Panc1 (cell line): ENCODE measurements at regions not wholly inside any gene's neighbourhood (a gene's known extent, or its start where the extent isn't known, plus 50 kb on each side); places are given as distances from the start of the nearest gene placed in this dataset.

ENCODE experiments used
- ATAC-seq: fragments of 200-7000 bp; cut with Tn5 transposase; 2 replicates; pipeline ENCODE4 v1.9.1; 2020; ENCODE audit warnings: mild to moderate bottlenecking, moderate library complexity
- BruUV-seq: library from RNA; stranded (reverse); fragments of 400-500 nt; replicated peaks from 2 replicates; lab custom pipeline; 2021; lab: Mats Ljungman, UMichigan
- CTCF ChIA-PET: fragments of 300-600 bp; sonication (Branson Sonifier 250); formaldehyde crosslinking; loops from one replicate; lab custom pipeline; 2022; ENCODE audit warnings: antibody characterized with exemption; lab: Charles Lee
- POLR2A ChIA-PET: fragments of 300-600 bp; sonication (Branson Sonifier 250); formaldehyde crosslinking; loops from one replicate; lab custom pipeline; 2022; ENCODE audit warnings: antibody characterized with exemption; lab: Charles Lee
- DNase-seq: peaks from one replicate; pipeline ENCODE4 v3.0.0-alpha.2; 2010; ENCODE audit warnings: low read depth, low spot score
- H3K27ac ChIP-seq: 2 replicates; pipeline ENCODE4 v1.5.1; 2011; ENCODE audit warnings: mild to moderate bottlenecking, low read length, inconsistent platforms
- H3K27me3 ChIP-seq: fragments of 200-500 bp; sonication (Bioruptor generic); 2 replicates; pipeline ENCODE4 v1.6.0; 2014; ENCODE audit warnings: low read length, inconsistent platforms; ENCODE audit not compliant: control insufficient read depth, insufficient read depth
- H3K36me3 ChIP-seq: fragments of 200-500 bp; sonication (Bioruptor generic); 2 replicates; pipeline ENCODE4 v1.5.1; 2014; ENCODE audit warnings: inconsistent platforms, mild to moderate bottlenecking, low read length, moderate library complexity; ENCODE audit not compliant: control insufficient read depth, insufficient read depth
- H3K4me1 ChIP-seq: 2 replicates; pipeline ENCODE4 v1.5.1; 2011; ENCODE audit warnings: inconsistent platforms, mild to moderate bottlenecking, low read length, moderate library complexity; ENCODE audit not compliant: control insufficient read depth, insufficient read depth
- H3K4me3 ChIP-seq, 2 experiments: 2 replicates each; pipeline ENCODE4 v1.5.1; 2011 to 2012; ENCODE audit warnings: low read depth in 2 of 2, low read length in 2 of 2, mild to moderate bottlenecking in 2 of 2, inconsistent platforms in 1 of 2, moderate library complexity in 1 of 2
- H3K9me3 ChIP-seq: fragments of 200-500 bp; sonication (Bioruptor generic); 2 replicates; pipeline ENCODE4 v1.5.1; 2014; ENCODE audit warnings: low read depth, mild to moderate bottlenecking, inconsistent platforms, low read length, moderate library complexity; ENCODE audit not compliant: control insufficient read depth, insufficient read depth
- POLR2AphosphoS5 ChIP-seq: IDR thresholded peaks from 2 replicates; pipeline ENCODE4 v1.6.1; 2012; ENCODE audit warnings: mild to moderate bottlenecking, low read depth, low read length, moderate library complexity
- SIN3A ChIP-seq: IDR thresholded peaks from 2 replicates; pipeline ENCODE4 v1.6.1; 2012; ENCODE audit warnings: low read depth, mild to moderate bottlenecking, low read length, moderate library complexity, borderline replicate concordance; ENCODE audit not compliant: insufficient read depth
- TCF7L2 ChIP-seq: IDR thresholded peaks from 2 replicates; pipeline ENCODE4 v1.6.1; 2011; ENCODE audit warnings: mild to moderate bottlenecking, low read depth, low read length, inconsistent platforms
- in situ Hi-C: cut with HindIII; loops from 2 replicates; pipeline ENCODE4 v1.10.0; 2016; ENCODE audit warnings: low sequenced_read_pairs, low pct_unique_long_range_greater_than_20kb
- intact Hi-C: fragments of 100-400 bp; cut with micrococcal nuclease; formaldehyde crosslinking; loops from one replicate; pipeline ENCODE4 v1.10.0; 2022; ENCODE audit not compliant: unreplicated experiment
- TF ChIP-seq, protein P1 (sequence below): fragments of 450-650 bp; IDR thresholded peaks from 2 replicates; pipeline ENCODE4 v1.5.1; 2017; ENCODE audit warnings: mild to moderate bottlenecking
- TF ChIP-seq, protein P2 (sequence below), 2 experiments: IDR thresholded peaks; 2 replicates each; pipeline ENCODE4 v1.6.1; 2011 to 2012; ENCODE audit warnings: low read depth in 2 of 2, control low read depth in 1 of 2, low read length in 1 of 2, mild to moderate bottlenecking in 1 of 2, moderate library complexity in 1 of 2; ENCODE audit not compliant: insufficient read depth in 1 of 2

DNA sequence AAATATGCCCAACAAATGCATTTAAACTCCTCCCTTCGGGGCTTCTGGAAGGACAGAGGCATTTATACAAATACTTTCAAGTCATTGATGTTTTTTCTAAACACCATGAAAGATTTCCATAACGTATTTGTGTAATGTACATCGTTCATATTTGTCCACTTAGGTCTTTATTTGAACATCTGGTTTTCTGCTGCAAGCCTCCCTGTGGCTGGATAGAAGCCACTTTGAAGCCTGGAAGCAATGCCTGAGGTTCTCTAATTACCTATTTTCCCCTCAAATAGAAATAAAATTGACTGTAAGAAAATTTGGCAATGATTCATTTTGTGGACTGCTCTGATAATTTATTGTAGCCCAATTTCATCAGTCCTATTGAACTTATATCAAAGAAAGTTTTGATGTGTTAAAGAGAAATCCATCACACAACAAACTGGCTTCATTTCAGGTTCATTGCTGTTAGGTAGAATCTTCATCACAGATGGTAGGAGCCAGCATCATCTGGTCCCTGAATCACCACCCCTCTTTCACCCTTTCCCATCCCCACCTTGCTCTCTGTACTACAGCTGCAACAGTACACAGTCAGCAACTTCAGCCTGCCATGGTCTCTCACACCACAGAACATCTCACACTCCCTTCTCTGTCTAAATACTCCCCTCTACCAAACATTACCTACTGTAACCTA is 186.0 kb upstream of the MGMT start:
- Histone ChIP-seq H3K27me3 (no peaks in the 10 kb centered on the region), H3K4me1 (no peaks in the 10 kb centered on the region), H3K36me3 (no peaks in the 10 kb centered on the region), H3K27ac (no peak overlapping the region), H3K9me3 (no peaks in the 10 kb centered on the region), H3K4me3 (no peak overlapping the region)
- ChIA-PET CTCF (no interaction called here), POLR2A (no interaction called here)
- intact Hi-C loops (no loop called here), in situ Hi-C loops (no loop called here)
- TF ChIP-seq TCF7L2, result no peak
- BruUV-seq, result no TSS peak
- ATAC-seq (no peak), DNase-seq (no peak)

DNA sequence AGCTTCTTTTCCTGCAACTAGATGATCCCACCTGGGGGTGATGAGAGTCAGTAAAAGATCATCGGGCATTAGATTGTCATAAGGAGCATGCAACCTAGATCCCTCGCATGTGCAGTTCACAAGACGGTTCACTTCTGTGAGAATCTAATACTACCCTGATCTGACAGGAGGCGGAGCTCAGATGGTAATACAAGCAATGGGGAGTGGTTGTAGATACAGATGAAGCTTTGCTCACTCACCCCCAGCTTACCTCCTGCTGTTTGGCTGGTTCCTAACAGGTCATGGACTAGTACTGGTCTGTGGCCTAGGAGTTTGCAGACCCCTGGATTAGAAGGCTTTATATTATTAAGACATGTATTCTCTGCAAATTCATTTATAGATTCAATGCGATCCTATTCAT is 181.6 kb upstream of the MGMT start:
- CTCF ChIA-PET, result no interaction called here
- no peak overlapping the region for H3K4me3 ChIP-seq
- H3K27me3 ChIP-seq, result no peaks in the 10 kb centered on the region
- no peak overlapping the region for H3K27ac ChIP-seq
- no TSS peak for BruUV-seq
- ATAC-seq (no peak), DNase-seq (no peak)
- intact Hi-C loops, result no loop called here
- no peaks in the 10 kb centered on the region for H3K4me1 ChIP-seq
- TF ChIP-seq SIN3A (no peak), TCF7L2 (no peak), POLR2AphosphoS5 (no peak)
- TF ChIP-seq, protein P1, sequence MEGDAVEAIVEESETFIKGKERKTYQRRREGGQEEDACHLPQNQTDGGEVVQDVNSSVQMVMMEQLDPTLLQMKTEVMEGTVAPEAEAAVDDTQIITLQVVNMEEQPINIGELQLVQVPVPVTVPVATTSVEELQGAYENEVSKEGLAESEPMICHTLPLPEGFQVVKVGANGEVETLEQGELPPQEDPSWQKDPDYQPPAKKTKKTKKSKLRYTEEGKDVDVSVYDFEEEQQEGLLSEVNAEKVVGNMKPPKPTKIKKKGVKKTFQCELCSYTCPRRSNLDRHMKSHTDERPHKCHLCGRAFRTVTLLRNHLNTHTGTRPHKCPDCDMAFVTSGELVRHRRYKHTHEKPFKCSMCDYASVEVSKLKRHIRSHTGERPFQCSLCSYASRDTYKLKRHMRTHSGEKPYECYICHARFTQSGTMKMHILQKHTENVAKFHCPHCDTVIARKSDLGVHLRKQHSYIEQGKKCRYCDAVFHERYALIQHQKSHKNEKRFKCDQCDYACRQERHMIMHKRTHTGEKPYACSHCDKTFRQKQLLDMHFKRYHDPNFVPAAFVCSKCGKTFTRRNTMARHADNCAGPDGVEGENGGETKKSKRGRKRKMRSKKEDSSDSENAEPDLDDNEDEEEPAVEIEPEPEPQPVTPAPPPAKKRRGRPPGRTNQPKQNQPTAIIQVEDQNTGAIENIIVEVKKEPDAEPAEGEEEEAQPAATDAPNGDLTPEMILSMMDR, result no peak
- TF ChIP-seq, protein P2, sequence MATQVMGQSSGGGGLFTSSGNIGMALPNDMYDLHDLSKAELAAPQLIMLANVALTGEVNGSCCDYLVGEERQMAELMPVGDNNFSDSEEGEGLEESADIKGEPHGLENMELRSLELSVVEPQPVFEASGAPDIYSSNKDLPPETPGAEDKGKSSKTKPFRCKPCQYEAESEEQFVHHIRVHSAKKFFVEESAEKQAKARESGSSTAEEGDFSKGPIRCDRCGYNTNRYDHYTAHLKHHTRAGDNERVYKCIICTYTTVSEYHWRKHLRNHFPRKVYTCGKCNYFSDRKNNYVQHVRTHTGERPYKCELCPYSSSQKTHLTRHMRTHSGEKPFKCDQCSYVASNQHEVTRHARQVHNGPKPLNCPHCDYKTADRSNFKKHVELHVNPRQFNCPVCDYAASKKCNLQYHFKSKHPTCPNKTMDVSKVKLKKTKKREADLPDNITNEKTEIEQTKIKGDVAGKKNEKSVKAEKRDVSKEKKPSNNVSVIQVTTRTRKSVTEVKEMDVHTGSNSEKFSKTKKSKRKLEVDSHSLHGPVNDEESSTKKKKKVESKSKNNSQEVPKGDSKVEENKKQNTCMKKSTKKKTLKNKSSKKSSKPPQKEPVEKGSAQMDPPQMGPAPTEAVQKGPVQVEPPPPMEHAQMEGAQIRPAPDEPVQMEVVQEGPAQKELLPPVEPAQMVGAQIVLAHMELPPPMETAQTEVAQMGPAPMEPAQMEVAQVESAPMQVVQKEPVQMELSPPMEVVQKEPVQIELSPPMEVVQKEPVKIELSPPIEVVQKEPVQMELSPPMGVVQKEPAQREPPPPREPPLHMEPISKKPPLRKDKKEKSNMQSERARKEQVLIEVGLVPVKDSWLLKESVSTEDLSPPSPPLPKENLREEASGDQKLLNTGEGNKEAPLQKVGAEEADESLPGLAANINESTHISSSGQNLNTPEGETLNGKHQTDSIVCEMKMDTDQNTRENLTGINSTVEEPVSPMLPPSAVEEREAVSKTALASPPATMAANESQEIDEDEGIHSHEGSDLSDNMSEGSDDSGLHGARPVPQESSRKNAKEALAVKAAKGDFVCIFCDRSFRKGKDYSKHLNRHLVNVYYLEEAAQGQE (IDR thresholded peaks at IDR 0.05; ENCODE audit: insufficient read depth in 1 of 2, low read depth in 2 of 2, low read length in 1 of 2), result no peak
- no peaks in the 10 kb centered on the region for H3K36me3 ChIP-seq
- no peaks in the 10 kb centered on the region for H3K9me3 ChIP-seq
- in situ Hi-C loops, result no loop called here
- POLR2A ChIA-PET, result no interaction called here

DNA sequence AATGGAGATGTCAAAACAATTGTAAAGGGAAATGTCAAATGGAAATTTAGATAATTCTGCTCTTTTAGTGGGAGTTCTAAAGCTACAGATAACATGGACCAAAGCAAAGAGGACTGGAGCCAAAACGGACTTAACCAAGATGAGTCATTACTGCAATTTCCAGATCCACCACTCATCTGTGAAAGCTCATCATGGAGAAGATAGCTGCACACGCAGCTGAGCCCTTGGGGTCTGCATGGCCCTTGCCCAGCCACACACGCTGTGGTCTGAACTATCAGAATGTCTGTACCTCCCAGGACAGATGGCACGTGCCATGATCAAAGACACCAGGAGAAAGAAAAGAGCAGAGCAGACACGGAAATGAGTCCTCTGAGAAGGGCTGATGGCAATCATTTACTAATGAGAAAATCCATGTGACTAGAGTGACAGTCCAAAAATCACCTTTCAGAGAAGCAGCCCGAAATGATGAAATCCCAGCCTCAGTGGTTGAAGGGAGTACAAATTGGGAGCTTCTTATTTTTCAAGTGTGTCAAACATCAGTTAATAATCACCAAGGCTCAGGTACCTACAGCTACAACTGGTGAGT is 177.9 kb upstream of the MGMT start:
- ATAC-seq (no peak), DNase-seq (no peak)
- intact Hi-C loops, result no loop called here
- no peaks in the 10 kb centered on the region for H3K4me1 ChIP-seq
- no peaks in the 10 kb centered on the region; the same call in 1 of the 2 replicates for H3K27me3 ChIP-seq
- ChIA-PET CTCF (no interaction called here), POLR2A (interaction anchor here (0.7 kb wide), 1 partner anchor 127 kb away, joined by 6 read pairs; no protein-coding TSS in a partner anchor)
- H3K4me3 ChIP-seq, result no peak overlapping the region
- no peaks in the 10 kb centered on the region for H3K9me3 ChIP-seq
- in situ Hi-C loops, result no loop called here
- H3K27ac ChIP-seq, result no peak overlapping the region
- no TSS peak for BruUV-seq
- no peaks in the 10 kb centered on the region for H3K36me3 ChIP-seq
- TF ChIP-seq TCF7L2, result no peak
- TF ChIP-seq, protein P2 (IDR thresholded peaks at IDR 0.05; ENCODE audit: insufficient read depth in 1 of 2, low read depth in 2 of 2, low read length in 1 of 2), result no peak
- no peak for TF ChIP-seq SIN3A
- TF ChIP-seq, protein P1, result no peak
- TF ChIP-seq POLR2AphosphoS5, result no peak
